GM18867 (cell line): ENCODE measurements at regions not wholly inside any gene's neighbourhood (a gene's known extent, or its start where the extent isn't known, plus 50 kb on each side); places are given as distances from the start of the nearest gene placed in this dataset.
"Not testable (repeated sequence)": the region's sequence is repeated elsewhere in the genome, so short reads cannot be mapped to it uniquely, and the experiment has no call there.

Source experiments
- ATAC-seq: cut with Tn5 transposase; IDR thresholded peaks from one replicate; pipeline ENCODE4 v1.9.1; 2021; ENCODE audit warnings: mild to moderate bottlenecking, moderate library complexity; ENCODE audit not compliant: unreplicated experiment

- no peak for ATAC-seq
Measured at GRCh38 chr11:98409069-98409468, 611.7 kb upstream of the CNTN5 start.

- ATAC-seq: no peak
Measured at GRCh38 chr11:98411777-98412176, 609.0 kb upstream of the CNTN5 start.

GRCh38 chr11:98417256-98417755 is 603.4 kb upstream of the CNTN5 start:
- no peak for ATAC-seq

- ATAC-seq: no peak
Measured at GRCh38 chr11:98423933-98424332, 596.8 kb upstream of the CNTN5 start.

GRCh38 chr11:98424773-98425172 is 596.0 kb upstream of the CNTN5 start:
- not testable (repeated sequence) for ATAC-seq

GRCh38 chr11:98431463-98432359 is 589.0 kb upstream of the CNTN5 start:
- ATAC-seq: no peak

- no peak for ATAC-seq
Measured at GRCh38 chr11:98434296-98434695, 586.5 kb upstream of the CNTN5 start.

- no peak for ATAC-seq
Measured at GRCh38 chr11:98453378-98453777, 567.4 kb upstream of the CNTN5 start.

GRCh38 chr11:98455500-98456307 is 565.0 kb upstream of the CNTN5 start:
- no peak for ATAC-seq

- no peak for ATAC-seq
Measured at GRCh38 chr11:98456308-98456680, 564.5 kb upstream of the CNTN5 start.

- no peak for ATAC-seq
Measured at GRCh38 chr11:98495016-98495415, 525.7 kb upstream of the CNTN5 start.

- ATAC-seq: no peak
Measured at GRCh38 chr11:98495601-98496000, 525.1 kb upstream of the CNTN5 start.

- ATAC-seq: no peak
Measured at GRCh38 chr11:98507208-98507607, 513.5 kb upstream of the CNTN5 start.

GRCh38 chr11:98512938-98513337 is 507.8 kb upstream of the CNTN5 start:
- no peak for ATAC-seq

GRCh38 chr11:98531576-98531975 is 489.2 kb upstream of the CNTN5 start:
- ATAC-seq: no peak

- no peak for ATAC-seq
Measured at GRCh38 chr11:98536023-98536422, 484.7 kb upstream of the CNTN5 start.

GRCh38 chr11:98538358-98538757 is 482.4 kb upstream of the CNTN5 start:
- ATAC-seq: not testable (repeated sequence)

GRCh38 chr11:98545544-98546175 is 475.1 kb upstream of the CNTN5 start:
- ATAC-seq: no peak

GRCh38 chr11:98549571-98549970 is 471.2 kb upstream of the CNTN5 start:
- ATAC-seq: no peak

- ATAC-seq: no peak
Measured at GRCh38 chr11:98559961-98560360, 460.8 kb upstream of the CNTN5 start.

GRCh38 chr11:98561252-98561651 is 459.5 kb upstream of the CNTN5 start:
- no peak for ATAC-seq
